Stimulated activated memory B cell treated with anti-CD40 and anti-IgM and Interleukin-4, amounts not matched to agents 10 μg/mL and 1 μg/mL and 100 μg/mL, for 72 hours (primary cell): ENCODE measurements at regions not wholly inside any gene's neighbourhood (a gene's known extent, or its start where the extent isn't known, plus 50 kb on each side); places are given as distances from the start of the nearest gene placed in this dataset.
"Not testable (repeated sequence)": the region's sequence is repeated elsewhere in the genome, so short reads cannot be mapped to it uniquely, and the experiment has no call there.

Experiments
- ATAC-seq: fragments of 150-1000 bp; cut with Tn5 transposase; 2 replicates; pipeline ENCODE4 v1.10.0; 2021
- H3K27ac Mint-ChIP-seq: one replicate; pipeline ENCODE4 v1.8.0; 2022; ENCODE audit warnings: mild to moderate bottlenecking, mixed read lengths
- H3K27me3 Mint-ChIP-seq: one replicate; pipeline ENCODE4 v1.8.0; 2022; ENCODE audit warnings: mixed read lengths
- H3K36me3 Mint-ChIP-seq: one replicate; pipeline ENCODE4 v1.8.0; 2022; ENCODE audit warnings: mixed read lengths
- H3K4me1 Mint-ChIP-seq: one replicate; pipeline ENCODE4 v1.8.0; 2022; ENCODE audit warnings: mixed read lengths
- H3K4me3 Mint-ChIP-seq: one replicate; pipeline ENCODE4 v1.8.0; 2022; ENCODE audit warnings: mild to moderate bottlenecking, moderate library complexity, mixed read lengths
- H3K9me3 Mint-ChIP-seq: one replicate; pipeline ENCODE4 v1.8.0; 2022; ENCODE audit warnings: mixed read lengths

- Mint-ChIP-seq H3K4me1 (no peaks in the 10 kb centered on the region), H3K27me3 (no peaks in the 10 kb centered on the region), H3K36me3 (no peaks in the 10 kb centered on the region), H3K27ac (no peak overlapping the region), H3K4me3 (no peak overlapping the region), H3K9me3 (peaks cover 6% of the 10 kb centered on the region)
- ATAC-seq, result no peak
Observed at GRCh38 chr5:130706696-130707095, 458.4 kb downstream of the HINT1 start.

- H3K4me3 Mint-ChIP-seq, result no peak overlapping the region
- H3K9me3 Mint-ChIP-seq, result peaks cover 6% of the 10 kb centered on the region
- no peaks in the 10 kb centered on the region for H3K4me1 Mint-ChIP-seq
- no peaks in the 10 kb centered on the region for H3K36me3 Mint-ChIP-seq
- no peak for ATAC-seq
- H3K27ac Mint-ChIP-seq, result no peak overlapping the region
- no peaks in the 10 kb centered on the region for H3K27me3 Mint-ChIP-seq
Observed at GRCh38 chr5:130705368-130705767, 459.7 kb downstream of the HINT1 start.

GRCh38 chr5:130693509-130693908 is 471.5 kb downstream of the HINT1 start:
- no peaks in the 10 kb centered on the region for H3K27me3 Mint-ChIP-seq
- no peaks in the 10 kb centered on the region for H3K4me1 Mint-ChIP-seq
- H3K27ac Mint-ChIP-seq, result no peak overlapping the region
- H3K4me3 Mint-ChIP-seq, result no peak overlapping the region
- H3K9me3 Mint-ChIP-seq, result no peaks in the 10 kb centered on the region
- H3K36me3 Mint-ChIP-seq, result no peaks in the 10 kb centered on the region
- ATAC-seq, result no peak

GRCh38 chr5:130692770-130693169 is 472.3 kb downstream of the HINT1 start:
- no peak for ATAC-seq
- no peak overlapping the region for H3K27ac Mint-ChIP-seq
- no peak overlapping the region for H3K4me3 Mint-ChIP-seq
- H3K27me3 Mint-ChIP-seq, result no peaks in the 10 kb centered on the region
- no peaks in the 10 kb centered on the region for H3K36me3 Mint-ChIP-seq
- H3K4me1 Mint-ChIP-seq, result no peaks in the 10 kb centered on the region
- no peaks in the 10 kb centered on the region for H3K9me3 Mint-ChIP-seq

- Mint-ChIP-seq H3K4me1 (no peaks in the 10 kb centered on the region), H3K4me3 (no peak overlapping the region), H3K27ac (no peak overlapping the region), H3K9me3 (no peaks in the 10 kb centered on the region), H3K27me3 (no peaks in the 10 kb centered on the region), H3K36me3 (no peaks in the 10 kb centered on the region)
- no peak for ATAC-seq
Observed at GRCh38 chr5:130689831-130690230, 475.2 kb downstream of the HINT1 start.

- H3K9me3 Mint-ChIP-seq, result no peaks in the 10 kb centered on the region
- H3K27ac Mint-ChIP-seq, result no peak overlapping the region
- H3K36me3 Mint-ChIP-seq, result no peaks in the 10 kb centered on the region
- H3K27me3 Mint-ChIP-seq, result no peaks in the 10 kb centered on the region
- no peak overlapping the region for H3K4me3 Mint-ChIP-seq
- no peak for ATAC-seq
- no peaks in the 10 kb centered on the region for H3K4me1 Mint-ChIP-seq
Observed at GRCh38 chr5:130687085-130687733, 477.8 kb downstream of the HINT1 start.

- H3K9me3 Mint-ChIP-seq, result peaks cover 3% of the 10 kb centered on the region
- H3K27ac Mint-ChIP-seq, result no peak overlapping the region
- no peaks in the 10 kb centered on the region for H3K36me3 Mint-ChIP-seq
- H3K4me1 Mint-ChIP-seq, result no peaks in the 10 kb centered on the region
- H3K27me3 Mint-ChIP-seq, result no peaks in the 10 kb centered on the region
- no peak for ATAC-seq
- no peak overlapping the region for H3K4me3 Mint-ChIP-seq
Observed at GRCh38 chr5:130678637-130679036, 486.4 kb downstream of the HINT1 start.

GRCh38 chr5:130666462-130666861 is 498.6 kb downstream of the HINT1 start:
- Mint-ChIP-seq H3K4me1 (no peaks in the 10 kb centered on the region), H3K27ac (no peak overlapping the region), H3K4me3 (no peak overlapping the region), H3K9me3 (peaks cover 2% of the 10 kb centered on the region), H3K27me3 (no peaks in the 10 kb centered on the region), H3K36me3 (no peaks in the 10 kb centered on the region)
- no peak for ATAC-seq

- H3K27ac Mint-ChIP-seq, result no peak overlapping the region
- H3K4me3 Mint-ChIP-seq, result no peak overlapping the region
- no peaks in the 10 kb centered on the region for H3K36me3 Mint-ChIP-seq
- no peaks in the 10 kb centered on the region for H3K9me3 Mint-ChIP-seq
- ATAC-seq, result no peak
- no peaks in the 10 kb centered on the region for H3K27me3 Mint-ChIP-seq
- no peaks in the 10 kb centered on the region for H3K4me1 Mint-ChIP-seq
Observed at GRCh38 chr5:130652176-130652575, 512.9 kb downstream of the HINT1 start.

- Mint-ChIP-seq H3K36me3 (no peaks in the 10 kb centered on the region), H3K9me3 (no peaks in the 10 kb centered on the region), H3K27me3 (no peaks in the 10 kb centered on the region), H3K27ac (no peak overlapping the region), H3K4me3 (no peak overlapping the region), H3K4me1 (no peaks in the 10 kb centered on the region)
- no peak for ATAC-seq
Observed at GRCh38 chr5:130651440-130651839, 513.6 kb downstream of the HINT1 start.

- ATAC-seq, result no peak
Observed at GRCh38 chr5:130643321-130643720, 521.7 kb downstream of the HINT1 start.

GRCh38 chr5:130642461-130642860 is 522.6 kb downstream of the HINT1 start:
- H3K27ac Mint-ChIP-seq, result no peak overlapping the region
- H3K9me3 Mint-ChIP-seq, result peaks cover 7% of the 10 kb centered on the region
- no peaks in the 10 kb centered on the region for H3K4me1 Mint-ChIP-seq
- no peak overlapping the region for H3K4me3 Mint-ChIP-seq
- ATAC-seq, result no peak
- no peaks in the 10 kb centered on the region for H3K27me3 Mint-ChIP-seq
- H3K36me3 Mint-ChIP-seq, result no peaks in the 10 kb centered on the region

More at GRCh38 chr5:130643321-130643720, 521.7 kb downstream of the HINT1 start:
- no peak overlapping the region for H3K27ac Mint-ChIP-seq
- peaks cover 7% of the 10 kb centered on the region for H3K9me3 Mint-ChIP-seq
- H3K4me3 Mint-ChIP-seq, result no peak overlapping the region
- H3K36me3 Mint-ChIP-seq, result no peaks in the 10 kb centered on the region
- no peaks in the 10 kb centered on the region for H3K27me3 Mint-ChIP-seq
- H3K4me1 Mint-ChIP-seq, result no peaks in the 10 kb centered on the region

- Mint-ChIP-seq H3K27ac (no peak overlapping the region), H3K4me3 (no peak overlapping the region), H3K36me3 (no peaks in the 10 kb centered on the region), H3K4me1 (no peaks in the 10 kb centered on the region), H3K9me3 (peaks cover 13% of the 10 kb centered on the region), H3K27me3 (no peaks in the 10 kb centered on the region)
- ATAC-seq, result no peak
Observed at GRCh38 chr5:130627145-130627544, 537.9 kb downstream of the HINT1 start.

GRCh38 chr5:130624805-130625204 is 540.3 kb downstream of the HINT1 start:
- no peak for ATAC-seq
- no peak overlapping the region for H3K27ac Mint-ChIP-seq

GRCh38 chr5:130616161-130616560 is 548.9 kb downstream of the HINT1 start:
- Mint-ChIP-seq H3K4me1 (no peaks in the 10 kb centered on the region), H3K27me3 (no peaks in the 10 kb centered on the region), H3K36me3 (no peaks in the 10 kb centered on the region), H3K4me3 (no peak overlapping the region), H3K27ac (no peak overlapping the region), H3K9me3 (peaks cover 3% of the 10 kb centered on the region)
- ATAC-seq, result no peak

More at GRCh38 chr5:130624805-130625204, 540.3 kb downstream of the HINT1 start:
- Mint-ChIP-seq H3K4me1 (no peaks in the 10 kb centered on the region), H3K27me3 (no peaks in the 10 kb centered on the region), H3K36me3 (no peaks in the 10 kb centered on the region), H3K4me3 (no peak overlapping the region), H3K9me3 (peaks cover 7% of the 10 kb centered on the region)

- H3K36me3 Mint-ChIP-seq, result no peaks in the 10 kb centered on the region
- H3K4me1 Mint-ChIP-seq, result no peaks in the 10 kb centered on the region
- H3K4me3 Mint-ChIP-seq, result no peak overlapping the region
- no peak overlapping the region for H3K27ac Mint-ChIP-seq
- ATAC-seq, result no peak
- H3K9me3 Mint-ChIP-seq, result peaks cover 4% of the 10 kb centered on the region
- H3K27me3 Mint-ChIP-seq, result no peaks in the 10 kb centered on the region
Observed at GRCh38 chr5:130605234-130605633, 559.8 kb downstream of the HINT1 start.

- ATAC-seq, H3K4me1 Mint-ChIP-seq, H3K9me3 Mint-ChIP-seq, H3K4me3 Mint-ChIP-seq, H3K36me3 Mint-ChIP-seq, H3K27me3 Mint-ChIP-seq, H3K27ac Mint-ChIP-seq: not testable (repeated sequence)
Observed at GRCh38 chr5:130596647-130597046, 568.4 kb downstream of the HINT1 start.
